Type B pancreatic cell (in vitro differentiated cells): ENCODE measurements at regions not wholly inside any gene's neighbourhood (a gene's known extent, or its start where the extent isn't known, plus 50 kb on each side); places are given as distances from the start of the nearest gene placed in this dataset.

Experiments
- DNase-seq: peaks from one replicate; pipeline ENCODE4 v3.0.0; 2021; ENCODE audit warnings: mixed read lengths; ENCODE audit not compliant: unreplicated experiment; ENCODE audit errors: extremely low spot score
- H3K27ac Mint-ChIP-seq: 2 replicates; pipeline ENCODE4 v1.8.0; 2021; ENCODE audit warnings: mild to moderate bottlenecking, mixed read lengths
- H3K27me3 Mint-ChIP-seq: 2 replicates; pipeline ENCODE4 v1.8.0; 2021; ENCODE audit warnings: mixed read lengths
- H3K36me3 Mint-ChIP-seq: 2 replicates; pipeline ENCODE4 v1.8.0; 2021; ENCODE audit warnings: mixed read lengths
- H3K4me1 Mint-ChIP-seq: one replicate; pipeline ENCODE4 v1.8.0; 2021; ENCODE audit warnings: mixed read lengths; ENCODE audit not compliant: unreplicated experiment
- H3K4me3 Mint-ChIP-seq: 2 replicates; pipeline ENCODE4 v1.8.0; 2021; ENCODE audit warnings: mild to moderate bottlenecking, mixed read lengths
- H3K9me3 Mint-ChIP-seq: 2 replicates; pipeline ENCODE4 v1.8.0; 2021; ENCODE audit warnings: mixed read lengths
- TF ChIP-seq, protein P1 (sequence below): fragments of 200-600 bp; sonication (generic); conservative IDR thresholded peaks from 2 replicates; pipeline ENCODE4 v1.5.0; 2021; ENCODE audit warnings: antibody characterized with exemption, mild to moderate bottlenecking

DNA sequence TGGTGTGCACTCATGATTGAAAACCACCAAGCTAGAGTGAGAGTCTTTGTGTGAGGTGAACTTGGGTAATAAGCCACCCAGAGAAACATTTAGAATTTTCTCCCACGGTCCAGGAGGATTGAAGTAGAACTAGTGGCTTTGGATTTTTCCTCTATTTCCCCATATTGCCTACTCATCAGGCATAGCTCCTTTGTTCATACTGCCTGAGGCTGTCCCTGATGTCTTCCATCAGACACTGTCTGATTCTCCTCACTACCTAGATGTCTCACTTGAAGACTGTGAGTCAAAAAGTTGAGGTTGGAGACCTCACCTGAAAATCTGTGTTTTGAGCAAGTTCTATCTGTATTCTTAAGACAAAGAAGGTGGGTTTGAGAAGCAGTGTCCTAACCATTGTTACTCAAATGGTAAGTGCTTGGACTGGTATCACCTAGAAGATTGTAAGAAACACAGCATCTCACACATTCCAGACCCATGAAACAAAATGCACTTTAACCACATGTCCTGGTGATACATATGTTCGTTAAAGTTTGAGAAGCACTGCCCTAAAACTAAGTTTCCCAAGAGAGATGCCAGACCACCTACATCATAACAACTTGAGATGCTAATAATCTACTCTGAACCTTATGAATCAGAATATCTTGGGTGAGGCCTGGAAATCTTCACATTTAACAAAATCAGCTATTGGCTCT, 523.4 kb upstream of the BTBD3 start:
- peaks cover 4% of the 10 kb centered on the region for H3K27me3 Mint-ChIP-seq
- no peaks in the 10 kb centered on the region for H3K4me1 Mint-ChIP-seq
- no peak overlapping the region for H3K4me3 Mint-ChIP-seq
- no peak overlapping the region for H3K27ac Mint-ChIP-seq
- DNase-seq: no peak
- H3K36me3 Mint-ChIP-seq: no peaks in the 10 kb centered on the region
- no peaks in the 10 kb centered on the region for H3K9me3 Mint-ChIP-seq
- TF ChIP-seq, protein P1, sequence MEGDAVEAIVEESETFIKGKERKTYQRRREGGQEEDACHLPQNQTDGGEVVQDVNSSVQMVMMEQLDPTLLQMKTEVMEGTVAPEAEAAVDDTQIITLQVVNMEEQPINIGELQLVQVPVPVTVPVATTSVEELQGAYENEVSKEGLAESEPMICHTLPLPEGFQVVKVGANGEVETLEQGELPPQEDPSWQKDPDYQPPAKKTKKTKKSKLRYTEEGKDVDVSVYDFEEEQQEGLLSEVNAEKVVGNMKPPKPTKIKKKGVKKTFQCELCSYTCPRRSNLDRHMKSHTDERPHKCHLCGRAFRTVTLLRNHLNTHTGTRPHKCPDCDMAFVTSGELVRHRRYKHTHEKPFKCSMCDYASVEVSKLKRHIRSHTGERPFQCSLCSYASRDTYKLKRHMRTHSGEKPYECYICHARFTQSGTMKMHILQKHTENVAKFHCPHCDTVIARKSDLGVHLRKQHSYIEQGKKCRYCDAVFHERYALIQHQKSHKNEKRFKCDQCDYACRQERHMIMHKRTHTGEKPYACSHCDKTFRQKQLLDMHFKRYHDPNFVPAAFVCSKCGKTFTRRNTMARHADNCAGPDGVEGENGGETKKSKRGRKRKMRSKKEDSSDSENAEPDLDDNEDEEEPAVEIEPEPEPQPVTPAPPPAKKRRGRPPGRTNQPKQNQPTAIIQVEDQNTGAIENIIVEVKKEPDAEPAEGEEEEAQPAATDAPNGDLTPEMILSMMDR: no peak

DNA sequence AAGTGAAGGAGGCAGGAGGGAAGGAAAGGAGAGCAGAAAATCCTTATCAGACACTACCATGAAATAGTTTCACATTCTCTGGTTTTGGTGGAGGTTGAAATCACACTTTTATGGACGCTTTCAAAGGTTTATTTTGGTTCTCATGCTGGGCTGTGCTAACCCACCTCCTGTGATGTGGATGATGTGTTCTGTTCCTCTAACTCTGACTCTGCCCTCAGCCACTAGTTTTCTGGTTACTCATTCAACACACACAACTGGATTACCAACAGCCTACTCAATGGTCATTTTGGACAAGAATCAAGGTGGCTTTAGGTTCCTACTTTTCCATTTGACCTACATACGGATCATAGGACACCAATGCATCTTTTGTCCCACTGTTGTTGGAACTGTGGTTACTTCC, 522.1 kb upstream of the BTBD3 start:
- no peaks in the 10 kb centered on the region for H3K4me1 Mint-ChIP-seq
- no peak overlapping the region for H3K4me3 Mint-ChIP-seq
- H3K27ac Mint-ChIP-seq: no peak overlapping the region
- no peak for DNase-seq
- TF ChIP-seq, protein P1: no peak
- no peaks in the 10 kb centered on the region for H3K9me3 Mint-ChIP-seq
- no peaks in the 10 kb centered on the region for H3K36me3 Mint-ChIP-seq
- H3K27me3 Mint-ChIP-seq: peaks cover 4% of the 10 kb centered on the region

DNA sequence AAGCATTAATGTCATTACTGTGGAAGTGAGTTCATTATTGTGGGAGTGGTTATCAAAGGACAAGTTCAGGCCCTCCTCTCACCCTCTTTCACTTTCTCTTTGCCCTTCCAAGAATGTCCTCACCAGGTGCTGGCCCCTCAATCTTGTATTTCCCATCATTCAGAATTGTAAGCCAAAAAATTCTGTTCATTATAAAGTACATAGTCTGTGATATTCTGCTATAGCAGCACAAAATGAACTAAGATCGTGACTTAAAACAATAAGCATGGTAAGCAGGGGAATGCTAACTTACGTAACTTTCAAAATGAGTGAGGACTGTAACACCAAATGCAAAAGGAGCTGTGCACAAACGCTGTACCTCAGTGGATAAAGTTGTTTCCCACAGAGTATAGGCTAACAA, 515.7 kb upstream of the BTBD3 start:
- H3K9me3 Mint-ChIP-seq: peaks cover 5% of the 10 kb centered on the region
- H3K27ac Mint-ChIP-seq: no peak overlapping the region
- no peaks in the 10 kb centered on the region for H3K36me3 Mint-ChIP-seq
- H3K4me1 Mint-ChIP-seq: no peaks in the 10 kb centered on the region
- no peak for DNase-seq
- TF ChIP-seq, protein P1: no peak
- H3K27me3 Mint-ChIP-seq: peaks cover 6% of the 10 kb centered on the region
- H3K4me3 Mint-ChIP-seq: no peak overlapping the region

DNA sequence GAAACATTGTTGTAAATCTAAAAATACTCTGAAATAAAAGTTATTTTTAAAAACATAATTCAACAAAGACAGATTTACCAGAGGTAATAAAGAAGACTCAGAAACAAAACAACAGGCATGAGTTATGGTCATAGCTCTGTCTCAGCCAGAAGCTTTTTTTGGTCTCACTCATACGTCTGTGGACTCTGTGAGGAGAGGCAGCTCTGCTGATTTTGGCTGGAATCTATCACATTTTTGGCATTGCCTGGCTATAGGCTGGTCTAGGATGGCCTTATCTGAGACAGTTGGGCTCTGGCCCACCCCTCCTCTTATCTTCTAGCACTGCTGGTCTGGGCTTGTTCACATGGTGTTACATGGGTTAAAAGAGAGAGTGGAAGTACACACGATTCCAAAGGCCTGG, 514.0 kb upstream of the BTBD3 start:
- TF ChIP-seq, protein P1: no peak
- no peak for DNase-seq
- H3K4me3 Mint-ChIP-seq: no peak overlapping the region
- H3K27ac Mint-ChIP-seq: no peak overlapping the region
- H3K36me3 Mint-ChIP-seq: no peaks in the 10 kb centered on the region
- H3K9me3 Mint-ChIP-seq: peaks cover 5% of the 10 kb centered on the region
- peaks cover 6% of the 10 kb centered on the region for H3K27me3 Mint-ChIP-seq
- H3K4me1 Mint-ChIP-seq: no peaks in the 10 kb centered on the region

DNA sequence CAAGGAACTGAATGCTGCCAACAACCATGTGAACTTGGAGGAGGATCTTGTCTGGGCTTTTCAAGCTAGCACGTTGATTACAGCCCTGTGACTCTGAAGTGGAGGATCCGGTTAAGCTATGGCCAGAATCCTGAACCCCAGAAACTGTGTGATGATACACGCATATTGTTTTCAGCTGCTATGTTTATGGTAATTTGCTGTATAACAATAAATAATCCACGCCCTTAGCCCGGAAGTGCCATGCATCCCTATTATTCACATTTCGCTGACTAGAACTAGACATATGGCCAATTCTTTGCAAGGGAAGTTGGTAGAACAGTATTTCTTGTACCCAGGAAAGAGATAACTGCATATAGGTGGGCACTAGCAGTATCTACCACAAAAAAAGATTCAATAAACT, 510.8 kb upstream of the BTBD3 start:
- no peak overlapping the region for H3K4me3 Mint-ChIP-seq
- TF ChIP-seq, protein P1: no peak
- no peak overlapping the region for H3K27ac Mint-ChIP-seq
- H3K4me1 Mint-ChIP-seq: no peaks in the 10 kb centered on the region
- DNase-seq: no peak
- peaks cover 5% of the 10 kb centered on the region for H3K9me3 Mint-ChIP-seq
- no peaks in the 10 kb centered on the region for H3K36me3 Mint-ChIP-seq
- peaks cover 6% of the 10 kb centered on the region for H3K27me3 Mint-ChIP-seq
